NT2/D1 (cell line): ENCODE measurements at regions not wholly inside any gene's neighbourhood (a gene's known extent, or its start where the extent isn't known, plus 50 kb on each side); places are given as distances from the start of the nearest gene placed in this dataset.

ENCODE experiments used
- YY1 ChIP-seq: IDR thresholded peaks from 2 replicates; pipeline ENCODE4 v1.6.1; 2011; ENCODE audit not compliant: insufficient read length, insufficient read depth
- ZNF274 ChIP-seq: IDR thresholded peaks from 2 replicates; pipeline ENCODE4 v1.6.1; 2011; ENCODE audit warnings: mild to moderate bottlenecking, low read depth, low read length

DNA sequence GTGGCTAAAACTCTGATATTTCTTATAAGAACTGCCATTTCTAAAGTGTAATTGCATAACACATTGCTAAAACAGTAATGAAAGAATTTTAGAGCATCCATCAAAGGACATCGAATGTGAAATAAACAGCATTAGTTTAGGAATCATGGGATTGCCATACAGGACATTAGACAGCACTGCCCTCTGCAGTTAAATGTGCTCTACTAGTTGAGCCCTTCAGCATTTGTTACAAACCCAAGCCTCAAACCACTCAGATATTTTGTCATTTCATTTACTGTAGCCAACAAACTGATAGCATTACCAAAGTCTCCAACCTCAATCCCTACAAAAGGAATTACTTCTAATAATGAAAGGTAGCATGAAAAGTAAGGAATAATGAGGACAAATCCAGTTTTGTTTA, 116.8 kb upstream of the COX7C start:
- TF ChIP-seq YY1 (no peak), ZNF274 (no peak)
